Natural killer cell (primary cell): ENCODE measurements at regions not wholly inside any gene's neighbourhood (a gene's known extent, or its start where the extent isn't known, plus 50 kb on each side); places are given as distances from the start of the nearest gene placed in this dataset.

Source experiments
- ATAC-seq, 3 donors: fragments of 150-1000 bp in 2 of 3; fragments of 200-7000 bp in 1 of 3; cut with Tn5 transposase; 1 replicate in 1 of 3; 2 replicates in 2 of 3; pipeline ENCODE4 v1.10.0; 2021; ENCODE audit warnings: mild to moderate bottlenecking in 2 of 3, moderate library complexity in 2 of 3
- DNase-seq, 2 donors: peaks; one replicate each; pipeline versions ENCODE4 v3.0.0 to v3.0.0-alpha.2; 2013 to 2021; ENCODE audit warnings: mixed read lengths in 1 of 2
- H3K27ac ChIP-seq: one replicate; pipeline ENCODE4 v1.5.1; 2013; ENCODE audit warnings: mild to moderate bottlenecking, low read length
- H3K27me3 ChIP-seq: one replicate; pipeline ENCODE4 v1.6.1; 2013; ENCODE audit warnings: low read length; ENCODE audit not compliant: control insufficient read depth, insufficient read depth
- H3K36me3 ChIP-seq: one replicate; pipeline ENCODE4 v1.6.1; 2013; ENCODE audit warnings: low read length; ENCODE audit not compliant: control insufficient read depth, insufficient read depth
- H3K4me1 ChIP-seq: one replicate; pipeline ENCODE4 v1.6.1; 2013; ENCODE audit warnings: low read length; ENCODE audit not compliant: control insufficient read depth, insufficient read depth
- H3K4me3 ChIP-seq: one replicate; pipeline ENCODE4 v1.5.1; 2013; ENCODE audit warnings: low read length
- H3K9me3 ChIP-seq: one replicate; pipeline ENCODE4 v1.6.1; 2013; ENCODE audit warnings: low read length; ENCODE audit not compliant: control insufficient read depth, insufficient read depth
- H3K27ac Mint-ChIP-seq, 2 donors: one replicate each; pipeline ENCODE4 v1.8.0; 2022; ENCODE audit warnings: mild to moderate bottlenecking in 2 of 2, mixed read lengths in 2 of 2, moderate library complexity in 1 of 2
- H3K27me3 Mint-ChIP-seq, 2 donors: one replicate each; pipeline ENCODE4 v1.8.0; 2022; ENCODE audit warnings: low read depth in 2 of 2, mixed read lengths in 2 of 2
- H3K36me3 Mint-ChIP-seq: one replicate; pipeline ENCODE4 v1.8.0; 2022; ENCODE audit warnings: mixed read lengths
- H3K4me1 Mint-ChIP-seq, 2 donors: one replicate each; pipeline ENCODE4 v1.8.0; 2022; ENCODE audit warnings: mixed read lengths in 2 of 2
- H3K4me3 Mint-ChIP-seq: one replicate; pipeline ENCODE4 v1.8.0; 2022; ENCODE audit warnings: mild to moderate bottlenecking, moderate library complexity, mixed read lengths
- H3K9me3 Mint-ChIP-seq, 2 donors: one replicate each; pipeline ENCODE4 v1.8.0; 2022; ENCODE audit warnings: mixed read lengths in 2 of 2
- WGBS: methylation state at CpG from one replicate; pipeline ENCODE4 v1.1.7; 2013; ENCODE audit warnings: missing lambda C conversion rate; ENCODE audit not compliant: insufficient coverage; 5-methylcytosine and 5-hydroxymethylcytosine counted together
- intact Hi-C: fragments of 100-400 bp; cut with micrococcal nuclease; formaldehyde crosslinking; loops from one replicate; pipeline ENCODE4 v1.14.2; 2022
- TF ChIP-seq, protein P1 (sequence below): fragments of 200-600 bp; IDR thresholded peaks from one replicate; pipeline ENCODE4 v1.8.0; 2022; ENCODE audit warnings: antibody characterized with exemption

GRCh38 chr16:27708651-27709050 is 158.7 kb downstream of the KATNIP start:
- ATAC-seq (no peak), DNase-seq (no peak)
- Histone ChIP-seq H3K9me3 (no peaks in the 10 kb centered on the region), H3K4me3 (no peak overlapping the region), H3K27ac (no peak overlapping the region), H3K27me3 (no peaks in the 10 kb centered on the region), H3K36me3 (peaks cover 2% of the 10 kb centered on the region), H3K4me1 (no peaks in the 10 kb centered on the region)
- Mint-ChIP-seq H3K4me3 (no peak overlapping the region), H3K27ac (no peak overlapping the region), H3K9me3 (no peaks in the 10 kb centered on the region), H3K4me1 (no peaks in the 10 kb centered on the region), H3K27me3 (no peaks in the 10 kb centered on the region), H3K36me3 (no peaks in the 10 kb centered on the region)
- intact Hi-C loops = no loop called here
- TF ChIP-seq, protein P1, sequence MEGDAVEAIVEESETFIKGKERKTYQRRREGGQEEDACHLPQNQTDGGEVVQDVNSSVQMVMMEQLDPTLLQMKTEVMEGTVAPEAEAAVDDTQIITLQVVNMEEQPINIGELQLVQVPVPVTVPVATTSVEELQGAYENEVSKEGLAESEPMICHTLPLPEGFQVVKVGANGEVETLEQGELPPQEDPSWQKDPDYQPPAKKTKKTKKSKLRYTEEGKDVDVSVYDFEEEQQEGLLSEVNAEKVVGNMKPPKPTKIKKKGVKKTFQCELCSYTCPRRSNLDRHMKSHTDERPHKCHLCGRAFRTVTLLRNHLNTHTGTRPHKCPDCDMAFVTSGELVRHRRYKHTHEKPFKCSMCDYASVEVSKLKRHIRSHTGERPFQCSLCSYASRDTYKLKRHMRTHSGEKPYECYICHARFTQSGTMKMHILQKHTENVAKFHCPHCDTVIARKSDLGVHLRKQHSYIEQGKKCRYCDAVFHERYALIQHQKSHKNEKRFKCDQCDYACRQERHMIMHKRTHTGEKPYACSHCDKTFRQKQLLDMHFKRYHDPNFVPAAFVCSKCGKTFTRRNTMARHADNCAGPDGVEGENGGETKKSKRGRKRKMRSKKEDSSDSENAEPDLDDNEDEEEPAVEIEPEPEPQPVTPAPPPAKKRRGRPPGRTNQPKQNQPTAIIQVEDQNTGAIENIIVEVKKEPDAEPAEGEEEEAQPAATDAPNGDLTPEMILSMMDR = no peak
- WGBS = 80% methylated on average over 10 of the region's 10 CpGs

DNA sequence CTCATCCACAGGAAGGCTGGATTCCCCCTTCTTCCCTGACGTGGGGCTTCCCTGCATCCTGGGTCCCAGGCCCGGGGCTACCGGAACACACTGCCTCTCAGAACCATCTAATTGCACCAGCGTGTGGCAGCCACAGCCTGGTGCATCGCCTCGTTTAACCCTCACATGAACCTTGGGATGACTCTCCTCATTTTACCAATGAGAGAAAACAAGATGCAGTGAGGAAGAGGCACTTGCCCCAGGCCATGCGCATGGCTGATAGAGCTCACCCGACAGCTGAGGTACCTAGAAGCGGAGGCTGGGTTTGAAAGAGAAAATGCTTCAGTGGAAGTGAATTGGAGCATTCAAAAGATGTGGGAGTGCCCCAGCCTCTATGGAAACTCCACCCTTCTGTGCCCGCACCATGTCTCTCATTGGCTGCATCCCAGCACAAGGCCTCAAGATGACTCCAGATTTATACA is 162.3 kb downstream of the KATNIP start:
- no peaks in the 10 kb centered on the region for H3K9me3 Mint-ChIP-seq

GRCh38 chr16:27717726-27718125 is 167.8 kb downstream of the KATNIP start:
- Histone ChIP-seq H3K4me1 (peaks cover 17% of the 10 kb centered on the region), H3K27me3 (no peaks in the 10 kb centered on the region), H3K4me3 (no peak overlapping the region), H3K27ac (no peak overlapping the region), H3K9me3 (no peaks in the 10 kb centered on the region), H3K36me3 (no peaks in the 10 kb centered on the region)
- TF ChIP-seq, protein P1 = no peak
- DNase-seq (no peak), ATAC-seq (no peak)
- Mint-ChIP-seq H3K27ac (no peak overlapping the region), H3K4me3 (no peak overlapping the region), H3K36me3 (peaks cover 8% of the 10 kb centered on the region), H3K4me1 (peaks cover 8 to 24% of the 10 kb centered on the region in 2 donors), H3K9me3 (no peaks in the 10 kb centered on the region), H3K27me3 (no peaks in the 10 kb centered on the region)
- intact Hi-C loops = no loop called here
- WGBS = 84% methylated on average over 2 of the region's 2 CpGs

More for the DNA sequence above, 162.3 kb downstream of the KATNIP start:
- Mint-ChIP-seq H3K27me3 (no peaks in the 10 kb centered on the region), H3K4me1 (peaks cover 0 to 8% of the 10 kb centered on the region in 2 donors), H3K4me3 (no peak overlapping the region), H3K27ac (no peak overlapping the region), H3K36me3 (peaks cover 8% of the 10 kb centered on the region)
- intact Hi-C loops = no loop called here
- H3K36me3 ChIP-seq = peaks cover 2% of the 10 kb centered on the region
- no peak overlapping the region for H3K4me3 ChIP-seq
- TF ChIP-seq, protein P1 = no peak
- WGBS = 92% methylated on average over 10 of the region's 10 CpGs
- ATAC-seq (no peak), DNase-seq (no peak)
- H3K4me1 ChIP-seq = no peaks in the 10 kb centered on the region
- no peak overlapping the region for H3K27ac ChIP-seq
- no peaks in the 10 kb centered on the region for H3K9me3 ChIP-seq
- no peaks in the 10 kb centered on the region for H3K27me3 ChIP-seq
